Stimulated activated CD4-positive, alpha-beta T cell treated with anti-CD3 and anti-CD28 coated beads, Interleukin-2, amount 100 ng/mL, for 4 hours (primary cell): ENCODE measurements at regions not wholly inside any gene's neighbourhood (a gene's known extent, or its start where the extent isn't known, plus 50 kb on each side); places are given as distances from the start of the nearest gene placed in this dataset.
A peak's percentile ranks its signal among the peaks of the same experiment; 100 is the strongest.
"Not testable (repeated sequence)": the region's sequence is repeated elsewhere in the genome, so short reads cannot be mapped to it uniquely, and the experiment has no call there.

Experiments used
- DNase-seq: peaks from one replicate; pipeline ENCODE4 v3.0.0-alpha.2; 2020; ENCODE audit warnings: low read depth

DNA sequence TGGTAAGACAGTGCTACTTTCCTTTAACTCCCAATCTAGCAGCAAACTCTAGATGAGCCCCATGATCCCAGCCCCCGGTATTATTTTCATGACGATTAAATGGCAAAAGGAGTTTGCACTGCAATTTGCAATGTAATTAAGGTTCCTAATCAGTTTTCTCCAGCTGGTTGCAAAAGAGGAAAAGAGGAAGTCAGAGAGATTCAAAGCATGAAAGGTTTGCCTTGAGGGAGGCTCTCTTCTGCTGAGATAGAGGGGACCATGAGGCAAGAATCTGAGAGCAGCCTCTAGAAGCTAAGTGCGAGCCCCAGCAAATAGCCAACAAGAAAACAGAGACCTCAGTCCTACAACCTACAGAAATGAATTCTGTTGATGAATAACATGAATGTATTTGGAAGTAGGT, 527.1 kb downstream of the UQCRFS1 start:
- no peak for DNase-seq

DNA sequence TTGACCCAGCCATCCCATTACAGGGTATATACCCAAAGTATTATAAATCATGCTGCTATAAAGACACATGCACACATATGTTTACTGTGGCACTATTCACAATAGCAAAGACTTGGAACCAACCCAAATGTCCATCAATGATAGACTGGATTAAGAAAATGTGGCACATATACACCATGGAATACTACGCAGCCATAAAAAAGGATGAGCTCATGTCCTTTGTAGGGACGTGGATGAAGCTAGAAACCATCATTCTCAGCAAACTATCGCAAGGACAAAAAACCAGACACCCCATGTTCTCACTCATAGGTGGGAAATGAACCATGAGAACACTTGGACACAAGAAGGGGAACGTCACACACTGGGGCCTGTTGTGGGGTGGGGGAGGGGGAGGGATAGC, 527.9 kb downstream of the UQCRFS1 start:
- DNase-seq = not testable (repeated sequence)

DNA sequence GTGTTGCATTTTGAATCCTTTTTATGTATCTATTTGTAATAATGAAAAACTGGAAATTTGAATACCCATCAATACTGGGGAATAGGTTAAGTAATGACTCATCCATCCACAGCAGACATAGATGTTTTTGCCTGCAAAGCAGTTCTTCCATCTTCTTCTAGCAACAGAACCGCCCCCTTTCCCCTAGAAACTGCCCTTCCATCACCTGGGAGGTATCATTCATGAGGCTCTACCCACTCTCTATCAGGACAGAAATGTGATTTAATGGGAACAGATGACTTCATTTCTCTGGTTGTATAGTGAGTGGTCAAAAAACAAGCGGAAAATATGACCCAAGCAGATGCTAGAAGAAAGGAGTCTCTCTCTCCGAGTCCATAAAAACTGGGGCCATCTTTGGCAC, 532.8 kb downstream of the UQCRFS1 start:
- DNase-seq = no peak

DNA sequence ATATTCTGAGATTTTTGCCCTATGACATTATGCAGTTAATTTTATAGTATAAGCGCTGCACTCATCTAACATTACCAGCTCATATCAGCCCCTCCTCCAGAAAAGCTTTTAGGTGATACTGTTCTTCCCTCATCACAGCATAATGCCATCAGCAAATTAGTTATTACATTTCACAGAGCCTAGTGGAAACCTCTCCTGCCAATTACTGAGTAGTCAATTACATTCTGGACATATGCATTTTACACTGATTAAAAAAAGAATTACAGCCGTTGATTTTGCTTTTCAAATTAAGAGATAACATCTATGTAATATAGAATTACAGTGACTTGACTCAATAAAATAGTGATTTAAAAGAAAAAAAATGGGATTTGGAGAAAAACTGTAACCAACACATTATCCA, 542.1 kb downstream of the UQCRFS1 start:
- no peak for DNase-seq

DNA sequence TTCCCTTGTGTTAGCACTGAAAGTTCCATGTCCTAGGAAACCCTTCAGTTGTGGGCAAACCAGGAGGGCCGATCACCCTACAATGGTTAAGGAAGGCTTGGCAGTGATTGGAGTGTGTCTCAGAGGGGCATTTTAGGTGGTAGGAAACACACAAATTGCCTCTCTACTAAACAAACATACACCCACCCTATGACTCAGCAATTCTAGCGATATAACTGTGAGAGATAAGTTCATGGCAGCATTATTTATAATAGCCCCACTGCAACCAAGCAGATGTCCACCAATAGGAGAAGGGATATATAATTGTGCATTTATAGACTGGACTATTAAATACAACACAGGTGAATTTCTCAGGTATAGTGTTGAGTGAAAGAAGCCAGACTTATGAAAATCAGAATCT, 543.1 kb downstream of the UQCRFS1 start:
- no peak for DNase-seq

DNA sequence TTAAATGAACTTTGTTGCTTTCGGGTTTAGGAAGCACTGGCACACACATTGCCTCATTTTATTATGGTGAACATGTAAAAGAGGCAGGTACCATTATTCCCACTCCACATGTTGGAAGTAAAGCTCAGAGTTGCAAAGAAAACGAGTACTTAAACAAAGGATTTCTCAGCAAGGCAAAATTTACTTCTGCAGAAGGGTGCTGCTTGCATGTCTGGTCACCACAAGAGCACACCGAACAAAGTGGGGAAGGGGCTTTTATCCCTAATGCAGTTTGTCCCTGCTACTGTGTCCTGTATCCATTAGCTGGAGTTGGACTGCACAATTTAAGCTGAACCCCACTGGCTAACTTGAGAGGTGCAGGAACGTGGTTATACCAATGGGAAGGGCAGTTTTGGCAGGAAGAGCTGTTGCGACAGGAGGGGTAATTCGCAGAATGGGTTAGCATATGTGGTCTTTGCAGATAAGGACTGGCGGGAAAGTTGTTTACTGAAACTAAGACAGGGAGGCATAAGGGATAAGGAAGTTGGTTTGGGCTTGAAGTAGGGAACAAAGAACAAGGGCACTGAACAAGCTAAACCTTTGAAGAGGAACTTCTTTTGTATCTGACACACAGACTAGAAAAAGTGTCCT, 545.5 kb downstream of the UQCRFS1 start:
- DNase-seq = no peak

DNA sequence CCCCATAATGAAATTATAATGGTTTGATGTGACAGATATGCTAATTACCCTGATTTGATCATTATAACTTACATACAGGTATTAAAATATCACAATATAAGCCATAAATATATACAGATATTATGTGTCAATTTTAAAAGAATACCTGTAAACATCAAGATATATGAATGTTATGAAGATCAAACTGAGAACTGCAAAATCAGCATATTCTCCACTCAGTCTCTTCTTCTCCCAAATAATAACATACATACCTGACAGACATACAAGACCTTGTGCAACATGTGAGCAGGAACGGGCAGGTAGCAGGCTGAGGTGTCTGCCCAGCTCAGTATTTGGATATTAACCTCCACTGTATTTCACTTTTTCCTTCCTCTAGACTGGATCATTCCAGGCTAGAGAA, 547.2 kb downstream of the UQCRFS1 start:
- no peak for DNase-seq

DNA sequence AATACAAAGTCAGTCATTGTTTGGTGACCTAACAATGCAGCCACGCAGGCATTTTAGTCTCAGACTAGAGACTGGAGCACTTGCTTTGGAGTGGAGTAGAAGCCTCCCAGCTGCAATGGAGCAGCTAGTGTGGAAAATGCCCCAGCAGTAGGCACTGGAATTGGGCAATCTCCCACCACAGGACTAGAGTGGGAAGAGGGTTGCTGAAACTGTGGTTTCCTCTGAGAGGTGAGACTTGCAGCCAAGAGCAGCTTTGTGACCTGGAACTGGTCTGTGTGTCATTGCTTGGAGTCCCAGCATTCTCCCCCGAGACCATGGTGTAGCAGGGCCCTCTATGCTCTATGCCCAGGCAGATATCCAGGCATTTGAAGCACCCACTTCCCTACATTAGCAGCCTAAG, 556.3 kb downstream of the UQCRFS1 start:
- DNase-seq = no peak

DNA sequence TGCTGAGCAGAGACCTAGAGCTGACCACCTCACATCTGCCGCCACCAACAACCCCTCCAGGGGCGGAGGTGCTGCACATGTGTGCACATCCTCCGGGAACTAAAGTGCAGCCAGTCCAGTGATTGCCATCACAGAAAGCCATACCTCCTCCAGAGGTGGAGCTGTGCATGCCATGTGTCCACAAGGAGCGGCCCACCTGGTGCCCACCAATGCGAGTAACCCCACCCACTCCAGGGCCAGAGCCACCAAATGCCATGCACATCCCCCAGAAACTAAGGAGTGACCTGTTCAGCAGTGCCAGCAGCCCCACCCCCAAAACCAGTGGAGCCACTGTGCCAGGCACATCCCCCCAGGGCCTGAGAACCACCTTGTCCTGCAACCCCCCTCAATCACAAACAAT, 557.9 kb downstream of the UQCRFS1 start:
- no peak for DNase-seq

DNA sequence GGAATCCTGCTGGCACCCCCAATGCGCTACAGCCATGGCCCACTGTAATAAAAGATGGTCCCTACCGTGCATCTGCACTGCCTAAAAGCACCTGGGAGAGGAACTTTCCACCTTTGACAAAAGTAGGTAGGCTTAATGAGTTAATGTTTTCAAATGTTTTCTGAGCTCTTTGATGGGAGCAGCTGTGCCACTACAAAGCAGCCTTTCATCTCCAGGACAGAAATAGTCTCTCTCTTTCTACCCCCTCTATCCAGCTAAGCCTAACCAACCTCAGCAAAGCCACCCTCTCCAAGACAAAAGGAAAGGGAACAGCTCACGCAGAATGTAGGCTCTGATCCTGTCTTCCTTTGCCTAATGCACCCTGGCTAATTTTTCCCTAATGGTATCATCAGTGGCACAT, 560.2 kb downstream of the UQCRFS1 start:
- DNase-seq = no peak

DNA sequence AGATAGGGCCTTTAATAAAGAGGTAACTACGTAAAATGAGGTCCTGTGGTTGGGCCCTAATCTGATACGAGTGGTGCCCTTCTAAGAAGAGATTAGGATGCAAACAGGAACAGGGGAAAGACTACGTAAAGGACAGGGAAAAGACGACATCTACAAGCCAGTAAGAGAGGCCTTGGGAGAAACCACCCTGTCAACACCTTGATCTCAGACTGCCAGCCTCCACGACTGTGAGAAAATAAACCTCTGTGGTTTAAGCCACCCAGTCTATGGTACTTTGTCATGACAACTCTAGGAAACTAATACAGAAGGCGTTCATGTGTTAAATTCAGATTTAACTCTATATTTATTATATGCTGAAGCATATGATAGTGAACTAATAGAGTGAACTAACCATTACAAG, 566.3 kb downstream of the UQCRFS1 start:
- DNase-seq = no peak

DNA sequence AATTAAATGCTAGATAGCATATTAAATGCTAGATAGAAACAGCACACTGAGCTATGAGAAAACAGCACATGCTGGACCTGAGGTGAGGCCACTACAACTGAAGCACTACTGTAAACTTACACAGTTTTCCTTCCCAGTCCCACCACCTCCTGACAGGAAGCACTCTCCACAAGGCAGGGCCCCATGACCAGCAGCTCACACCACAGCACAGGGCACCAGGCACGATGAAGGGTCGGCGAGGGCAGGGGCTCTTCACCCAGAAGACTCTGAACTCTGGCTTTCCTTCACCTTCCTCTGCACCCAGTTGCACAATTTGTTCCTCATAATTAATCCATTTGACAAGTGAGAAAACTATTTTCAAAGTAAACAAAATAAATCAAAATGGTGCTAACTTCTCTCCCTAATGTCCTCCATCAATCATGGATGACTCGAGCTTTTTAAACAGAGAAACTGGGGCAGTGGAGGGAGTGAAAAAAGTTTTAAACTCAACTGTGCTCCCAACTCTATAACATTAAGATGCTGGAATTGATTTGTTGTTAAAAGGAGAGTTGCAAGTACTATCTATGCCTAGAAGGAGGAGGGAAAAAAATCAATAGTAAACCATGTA, 568.7 kb downstream of the UQCRFS1 start:
- no peak for DNase-seq

DNA sequence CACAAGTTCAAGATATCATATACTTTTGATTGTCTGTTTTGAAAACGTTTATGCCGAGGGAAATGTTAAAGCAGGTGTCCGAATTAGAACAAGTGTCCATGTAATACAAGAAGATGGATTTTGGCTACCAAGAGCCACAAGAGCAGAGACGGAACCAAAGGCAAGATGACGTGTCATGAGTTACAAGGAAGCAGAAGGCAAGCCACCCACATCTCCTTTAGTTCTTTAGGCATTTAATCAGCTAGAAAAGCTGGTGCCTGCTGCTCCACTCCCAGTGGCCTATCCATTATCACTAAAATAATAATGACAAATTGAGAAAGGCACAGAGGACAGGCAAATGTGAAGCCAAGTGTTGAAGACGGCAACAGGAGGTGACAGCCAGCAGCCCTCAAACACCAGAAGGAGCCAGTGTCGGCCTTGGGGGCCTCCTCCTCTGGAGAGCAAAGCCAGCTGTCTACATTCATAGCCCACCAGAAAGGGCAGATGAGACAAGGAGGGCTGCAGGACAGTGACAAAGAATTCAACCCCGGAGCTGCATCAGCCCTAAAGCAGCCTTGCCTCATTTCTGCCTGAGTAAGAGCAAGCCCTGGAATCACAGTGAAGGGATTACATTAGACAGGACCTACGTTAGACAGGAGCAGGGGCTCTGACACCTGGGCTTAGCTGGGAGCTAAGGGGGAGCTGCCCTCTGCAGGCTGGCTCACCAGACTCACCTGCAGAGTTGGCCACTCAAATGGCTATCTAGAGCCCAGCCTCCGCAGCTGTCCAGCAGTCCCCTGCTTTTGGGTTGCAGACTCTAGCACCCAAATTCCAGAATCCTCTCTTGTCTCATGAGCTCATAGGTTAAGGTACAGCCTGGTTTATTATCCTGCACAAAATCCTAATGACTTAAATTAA, 569.9 kb downstream of the UQCRFS1 start:
- DNase-seq = no peak

DNA sequence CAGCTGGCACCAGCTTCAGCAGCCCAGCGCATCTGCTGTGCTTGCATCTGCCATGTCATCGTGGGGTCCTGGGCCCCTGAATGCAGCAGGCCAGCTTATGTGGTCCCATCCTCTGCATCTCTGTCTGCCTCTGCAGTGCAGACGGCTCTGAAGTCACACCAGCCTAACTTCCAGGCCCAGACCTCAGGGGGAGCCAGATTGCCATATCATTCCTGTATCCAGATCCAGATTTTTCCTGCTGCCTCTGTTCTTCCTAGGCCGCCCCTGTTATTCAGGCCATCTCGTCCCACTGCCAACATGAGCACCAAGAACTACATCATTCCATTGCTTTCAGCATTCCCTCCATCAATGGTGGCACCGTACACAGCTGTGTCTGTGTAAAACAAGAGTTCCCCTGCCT, 571.6 kb downstream of the UQCRFS1 start:
- DNase-seq = no peak

DNA sequence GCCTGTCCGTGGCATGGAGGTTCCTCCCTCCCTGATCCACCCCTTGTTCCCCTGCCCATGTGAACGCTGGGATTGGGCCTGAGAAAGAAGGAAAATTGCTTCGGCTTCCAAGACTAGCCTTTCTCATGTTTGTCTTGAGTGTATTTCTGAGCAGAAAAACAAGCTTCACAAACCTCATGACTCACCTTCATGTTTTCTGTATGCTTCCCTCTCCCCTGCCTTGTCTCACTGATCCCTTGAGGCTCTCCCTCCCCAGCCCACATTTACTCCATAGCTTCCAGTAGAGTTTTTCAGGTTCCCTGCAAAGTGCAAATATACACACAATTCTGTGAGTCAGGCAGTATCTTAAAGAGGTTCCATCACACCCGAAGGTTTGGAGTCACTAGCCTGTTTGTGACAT, 572.4 kb downstream of the UQCRFS1 start:
- no peak for DNase-seq

DNA sequence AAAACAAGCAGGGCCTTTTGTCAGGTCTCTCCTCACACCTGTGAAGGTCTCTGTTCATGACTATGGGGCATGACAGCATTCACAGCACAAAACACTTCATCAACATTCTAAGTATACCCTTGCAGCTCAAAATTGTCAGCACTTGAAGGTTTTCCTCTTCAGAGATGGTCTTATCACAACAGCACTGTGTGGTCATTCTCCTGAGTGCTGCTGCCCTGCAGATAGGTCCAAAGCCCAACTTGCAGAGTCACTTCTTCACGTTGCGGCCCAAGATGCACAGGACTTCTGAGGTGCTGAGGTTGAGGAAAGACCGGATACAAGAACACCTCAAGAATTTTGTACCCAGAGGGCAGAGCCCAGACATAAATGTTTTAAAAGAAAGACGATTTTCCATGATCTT, 574.5 kb downstream of the UQCRFS1 start:
- no peak for DNase-seq

DNA sequence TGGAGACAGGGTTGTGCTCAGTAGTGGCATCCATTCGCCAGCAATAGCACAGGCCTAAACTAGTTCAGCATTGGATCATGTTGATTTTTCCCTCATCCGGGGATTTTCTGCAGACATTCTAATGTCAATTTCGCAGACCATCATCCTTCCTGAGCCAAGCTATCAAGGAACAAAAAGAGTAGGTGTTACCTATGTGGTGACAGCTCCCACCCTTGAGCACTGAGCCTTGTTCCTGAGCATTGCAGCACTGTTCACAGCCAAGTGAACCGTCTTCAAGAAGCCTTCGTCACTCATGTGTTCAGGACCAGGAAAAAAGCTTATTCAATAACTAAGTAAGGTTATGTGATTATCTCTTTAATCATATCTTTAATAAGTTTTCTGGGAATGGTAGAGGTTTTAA, 576.2 kb downstream of the UQCRFS1 start:
- no peak for DNase-seq

DNA sequence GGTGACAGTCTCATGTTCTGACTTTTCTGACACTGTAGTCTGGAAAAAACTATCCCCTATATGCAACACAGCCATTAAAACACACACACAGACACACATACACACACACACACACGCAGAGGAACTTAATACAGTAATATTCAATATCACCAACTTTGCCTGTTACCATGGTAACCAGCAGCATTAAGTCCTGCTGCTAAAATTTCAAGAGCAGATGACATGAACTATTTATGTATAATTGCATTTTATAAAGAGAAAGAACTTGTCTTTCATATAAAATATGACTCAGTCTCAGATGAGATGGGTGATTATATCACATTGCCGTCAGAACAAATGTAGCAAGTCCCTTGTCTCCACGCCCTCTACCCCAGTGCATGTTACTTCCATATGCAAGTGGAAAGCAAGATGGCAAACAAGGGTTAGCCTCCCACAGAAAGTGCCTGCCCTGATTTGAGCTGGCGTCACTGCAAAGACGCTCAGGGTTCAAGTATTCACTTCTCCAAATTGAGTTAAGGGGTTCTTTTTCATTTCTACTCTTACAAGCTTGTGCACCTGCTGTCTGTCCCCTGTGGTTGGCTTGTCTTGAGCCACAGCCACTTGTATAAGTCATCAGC, 576.8 kb downstream of the UQCRFS1 start:
- no peak for DNase-seq

DNA sequence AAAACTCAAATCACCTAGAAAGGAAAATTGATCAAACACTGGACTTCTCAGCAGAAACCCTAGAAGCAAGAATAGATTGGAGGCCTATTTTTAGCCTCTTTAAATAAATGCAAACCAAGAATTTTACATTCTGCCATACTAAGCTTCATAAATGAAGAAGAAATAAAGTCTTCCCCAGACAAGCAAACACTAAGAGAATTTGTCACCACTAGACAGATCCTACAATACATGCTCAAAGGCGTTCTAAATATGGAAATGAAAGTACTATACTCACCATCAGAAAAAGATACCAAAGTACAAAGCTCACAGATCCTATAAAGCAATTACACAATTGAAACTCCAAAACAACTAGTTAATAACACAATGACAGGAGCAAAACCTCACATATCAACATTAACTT, 578.1 kb downstream of the UQCRFS1 start:
- no peak for DNase-seq

DNA sequence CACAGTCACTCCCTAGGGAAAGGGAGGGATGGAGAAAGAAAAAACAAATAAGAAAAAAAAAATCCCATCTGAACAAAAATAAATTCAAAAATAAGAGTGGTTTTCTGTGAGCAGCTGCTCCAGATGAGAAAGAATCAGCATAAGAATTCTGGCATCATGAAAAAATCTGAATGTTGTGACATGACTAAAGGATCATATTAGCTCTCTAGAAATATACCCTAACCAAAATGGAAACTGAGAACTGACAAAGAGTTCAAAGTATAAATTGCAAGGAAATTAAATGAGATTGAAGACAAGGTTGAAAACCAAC, 579.0 kb downstream of the UQCRFS1 start:
- no peak for DNase-seq

DNA sequence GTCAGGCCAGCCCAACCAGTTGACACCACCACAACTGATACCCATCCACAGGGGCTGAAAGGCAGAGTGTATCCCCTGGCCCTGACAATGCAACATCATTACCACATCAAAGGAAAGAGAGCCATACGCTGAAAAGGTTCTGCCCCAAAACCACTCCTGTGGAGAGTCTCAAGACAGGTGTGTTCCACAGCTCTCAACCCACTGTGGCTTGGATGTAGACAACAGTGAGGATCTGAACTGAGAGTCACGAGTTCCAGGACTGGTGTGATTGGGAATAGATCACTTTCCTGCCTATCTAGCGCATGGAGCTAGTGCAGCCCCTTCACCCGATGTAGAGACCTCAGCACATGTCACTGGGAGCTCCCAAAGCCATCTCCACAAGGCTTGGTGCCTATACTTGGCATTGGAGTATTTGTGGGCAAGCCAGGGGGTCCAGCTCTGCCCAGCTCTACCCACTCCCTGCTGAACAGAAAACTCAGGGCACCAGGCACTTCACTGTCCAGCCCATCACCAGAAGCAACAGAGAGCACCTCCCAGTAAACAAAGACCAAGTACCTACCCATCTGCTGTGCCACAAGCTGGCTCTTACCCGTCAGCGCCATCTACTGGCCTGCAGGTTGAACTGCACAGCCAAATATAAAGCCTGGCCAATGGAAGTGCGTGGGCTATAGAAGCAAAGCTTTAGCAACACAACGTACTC, 579.5 kb downstream of the UQCRFS1 start:
- DNase-seq = peak; percentile 17

DNA sequence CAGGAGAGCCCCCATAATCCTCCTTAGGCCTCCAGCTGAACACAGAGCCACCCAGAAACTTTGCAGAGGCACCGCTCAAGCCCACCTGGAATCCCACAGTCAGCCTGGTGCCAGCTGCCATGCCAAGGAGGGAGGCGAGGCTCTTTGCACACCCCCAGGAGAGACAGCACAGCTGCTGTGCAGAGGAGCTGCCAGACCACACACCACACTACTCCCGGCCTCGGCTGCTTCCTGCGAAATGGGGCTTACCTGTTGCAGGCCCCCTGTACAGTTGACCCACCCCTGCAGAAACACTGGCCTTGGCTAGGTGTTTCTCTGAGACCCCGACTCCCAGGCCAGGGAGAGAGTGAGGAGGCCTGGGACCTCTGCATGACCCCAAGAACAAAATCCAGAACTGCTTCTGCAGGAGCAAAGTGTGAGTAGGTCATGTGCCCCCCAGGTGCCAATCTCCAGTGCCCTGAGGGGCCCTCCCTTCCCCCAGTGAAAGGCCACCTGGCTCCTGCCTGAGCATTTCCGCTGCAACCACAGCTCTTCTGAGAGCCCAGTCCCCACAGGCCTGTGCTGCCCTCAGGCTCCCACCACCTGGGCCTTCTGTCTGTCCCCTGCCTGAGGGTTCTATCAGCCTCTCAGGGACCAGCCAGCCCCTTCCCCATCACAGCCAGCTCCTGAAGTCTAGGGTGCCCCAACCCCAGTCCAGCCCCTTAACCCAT, 580.4 kb downstream of the UQCRFS1 start:
- DNase-seq = no peak
